HepG2 (cell line): ENCODE measurements at regions not wholly inside any gene's neighbourhood (a gene's known extent, or its start where the extent isn't known, plus 50 kb on each side); places are given as distances from the start of the nearest gene placed in this dataset.

ENCODE experiments used
- E2F1 ChIP-seq: sonication (generic); formaldehyde crosslinking; IDR thresholded peaks from 2 replicates; pipeline ENCODE4 v1.5.0; 2020; ENCODE audit warnings: missing genetic modification reagents
- REST ChIP-seq, 2 experiments: IDR thresholded peaks; 2 replicates each; pipeline ENCODE4 v1.6.1; 2011 to 2012; ENCODE audit warnings: low read length in 2 of 2, borderline replicate concordance in 1 of 2, low read depth in 1 of 2, mild to moderate bottlenecking in 1 of 2, moderate library complexity in 1 of 2
- TF ChIP-seq, protein P1 (sequence below): sonication (generic); formaldehyde crosslinking; IDR thresholded peaks from 2 replicates; pipeline ENCODE4 v1.5.0; 2020; ENCODE audit warnings: missing genetic modification reagents, mild to moderate bottlenecking, borderline replicate concordance
- TF ChIP-seq, protein P2 (sequence below): sonication (generic); formaldehyde crosslinking; IDR thresholded peaks from 2 replicates; pipeline ENCODE4 v1.5.0; 2020; ENCODE audit warnings: mild to moderate bottlenecking, missing genetic modification reagents, moderate library complexity

- no peak for TF ChIP-seq E2F1 (CRISPR knock-in tag)
- no peak for TF ChIP-seq REST (IDR thresholded peaks at IDR 0.05; ENCODE audit: borderline replicate concordance in 1 of 2, low read depth in 1 of 2, low read length in 2 of 2)
- TF ChIP-seq, protein P1, sequence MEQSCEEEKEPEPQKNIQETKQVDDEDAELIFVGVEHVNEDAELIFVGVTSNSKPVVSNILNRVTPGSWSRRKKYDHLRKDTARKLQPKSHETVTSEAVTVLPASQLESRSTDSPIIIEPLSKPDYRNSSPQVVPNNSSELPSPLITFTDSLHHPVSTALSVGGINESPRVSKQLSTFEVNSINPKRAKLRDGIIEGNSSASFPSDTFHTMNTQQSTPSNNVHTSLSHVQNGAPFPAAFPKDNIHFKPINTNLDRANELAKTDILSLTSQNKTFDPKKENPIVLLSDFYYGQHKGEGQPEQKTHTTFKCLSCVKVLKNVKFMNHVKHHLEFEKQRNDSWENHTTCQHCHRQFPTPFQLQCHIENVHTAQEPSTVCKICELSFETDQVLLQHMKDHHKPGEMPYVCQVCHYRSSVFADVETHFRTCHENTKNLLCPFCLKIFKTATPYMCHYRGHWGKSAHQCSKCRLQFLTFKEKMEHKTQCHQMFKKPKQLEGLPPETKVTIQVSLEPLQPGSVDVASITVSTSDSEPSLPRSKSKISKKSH (CRISPR knock-in tag): no peak
- TF ChIP-seq, protein P2, sequence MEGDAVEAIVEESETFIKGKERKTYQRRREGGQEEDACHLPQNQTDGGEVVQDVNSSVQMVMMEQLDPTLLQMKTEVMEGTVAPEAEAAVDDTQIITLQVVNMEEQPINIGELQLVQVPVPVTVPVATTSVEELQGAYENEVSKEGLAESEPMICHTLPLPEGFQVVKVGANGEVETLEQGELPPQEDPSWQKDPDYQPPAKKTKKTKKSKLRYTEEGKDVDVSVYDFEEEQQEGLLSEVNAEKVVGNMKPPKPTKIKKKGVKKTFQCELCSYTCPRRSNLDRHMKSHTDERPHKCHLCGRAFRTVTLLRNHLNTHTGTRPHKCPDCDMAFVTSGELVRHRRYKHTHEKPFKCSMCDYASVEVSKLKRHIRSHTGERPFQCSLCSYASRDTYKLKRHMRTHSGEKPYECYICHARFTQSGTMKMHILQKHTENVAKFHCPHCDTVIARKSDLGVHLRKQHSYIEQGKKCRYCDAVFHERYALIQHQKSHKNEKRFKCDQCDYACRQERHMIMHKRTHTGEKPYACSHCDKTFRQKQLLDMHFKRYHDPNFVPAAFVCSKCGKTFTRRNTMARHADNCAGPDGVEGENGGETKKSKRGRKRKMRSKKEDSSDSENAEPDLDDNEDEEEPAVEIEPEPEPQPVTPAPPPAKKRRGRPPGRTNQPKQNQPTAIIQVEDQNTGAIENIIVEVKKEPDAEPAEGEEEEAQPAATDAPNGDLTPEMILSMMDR (CRISPR knock-in tag): no peak
Measured at GRCh38 chr18:10085876-10086275, 172.1 kb downstream of the VAPA start.
